ENCODE measurements at regions not wholly inside any gene's neighbourhood (a gene's known extent, or its start where the extent isn't known, plus 50 kb on each side); places are given as distances from the start of the nearest gene placed in this dataset.

DNA sequence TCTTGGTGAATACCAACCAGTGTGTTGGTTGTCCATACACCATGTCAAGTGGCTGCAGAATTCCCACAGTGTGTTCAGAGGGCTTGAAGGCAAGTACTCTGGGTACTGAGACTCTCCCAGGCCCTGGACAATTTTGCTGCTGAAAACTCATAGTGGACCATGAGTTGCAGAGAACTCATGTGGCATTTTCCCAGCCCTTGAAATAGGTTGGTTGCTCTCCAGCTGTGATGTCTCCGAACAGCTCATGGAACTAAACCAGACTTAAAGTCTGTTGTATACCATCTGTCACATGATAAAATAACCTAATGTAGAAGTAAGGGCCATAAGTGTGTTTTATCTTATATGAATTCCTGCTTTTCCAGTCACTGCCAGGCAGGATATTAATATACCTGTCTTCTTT lies 67.8 kb downstream of the RGS2 start (continued):
- TF ChIP-seq, protein P1, sequence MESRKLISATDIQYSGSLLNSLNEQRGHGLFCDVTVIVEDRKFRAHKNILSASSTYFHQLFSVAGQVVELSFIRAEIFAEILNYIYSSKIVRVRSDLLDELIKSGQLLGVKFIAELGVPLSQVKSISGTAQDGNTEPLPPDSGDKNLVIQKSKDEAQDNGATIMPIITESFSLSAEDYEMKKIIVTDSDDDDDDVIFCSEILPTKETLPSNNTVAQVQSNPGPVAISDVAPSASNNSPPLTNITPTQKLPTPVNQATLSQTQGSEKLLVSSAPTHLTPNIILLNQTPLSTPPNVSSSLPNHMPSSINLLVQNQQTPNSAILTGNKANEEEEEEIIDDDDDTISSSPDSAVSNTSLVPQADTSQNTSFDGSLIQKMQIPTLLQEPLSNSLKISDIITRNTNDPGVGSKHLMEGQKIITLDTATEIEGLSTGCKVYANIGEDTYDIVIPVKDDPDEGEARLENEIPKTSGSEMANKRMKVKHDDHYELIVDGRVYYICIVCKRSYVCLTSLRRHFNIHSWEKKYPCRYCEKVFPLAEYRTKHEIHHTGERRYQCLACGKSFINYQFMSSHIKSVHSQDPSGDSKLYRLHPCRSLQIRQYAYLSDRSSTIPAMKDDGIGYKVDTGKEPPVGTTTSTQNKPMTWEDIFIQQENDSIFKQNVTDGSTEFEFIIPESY (IDR thresholded peaks at IDR 0.05), result no peak
- TF ChIP-seq HNF4G (IDR thresholded peaks at IDR 0.05) (no peak), GABPA (IDR thresholded peaks at IDR 0.05 in 1 of 2, conservative IDR thresholded peaks at IDR 0.05 in 1 of 2) (no peak), NR2F2 (IDR thresholded peaks at IDR 0.05) (no peak), JUND (IDR thresholded peaks at IDR 0.05) (no peak), HNF4A (conservative IDR thresholded peaks at IDR 0.05) (no peak), FOXA1 (IDR thresholded peaks at IDR 0.05) (no peak), YY1 (IDR thresholded peaks at IDR 0.05) (no peak), RAD21 (IDR thresholded peaks at IDR 0.05) (no peak)
- TF ChIP-seq, protein P2, sequence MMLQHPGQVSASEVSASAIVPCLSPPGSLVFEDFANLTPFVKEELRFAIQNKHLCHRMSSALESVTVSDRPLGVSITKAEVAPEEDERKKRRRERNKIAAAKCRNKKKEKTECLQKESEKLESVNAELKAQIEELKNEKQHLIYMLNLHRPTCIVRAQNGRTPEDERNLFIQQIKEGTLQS (IDR thresholded peaks at IDR 0.05), result no peak

DNA sequence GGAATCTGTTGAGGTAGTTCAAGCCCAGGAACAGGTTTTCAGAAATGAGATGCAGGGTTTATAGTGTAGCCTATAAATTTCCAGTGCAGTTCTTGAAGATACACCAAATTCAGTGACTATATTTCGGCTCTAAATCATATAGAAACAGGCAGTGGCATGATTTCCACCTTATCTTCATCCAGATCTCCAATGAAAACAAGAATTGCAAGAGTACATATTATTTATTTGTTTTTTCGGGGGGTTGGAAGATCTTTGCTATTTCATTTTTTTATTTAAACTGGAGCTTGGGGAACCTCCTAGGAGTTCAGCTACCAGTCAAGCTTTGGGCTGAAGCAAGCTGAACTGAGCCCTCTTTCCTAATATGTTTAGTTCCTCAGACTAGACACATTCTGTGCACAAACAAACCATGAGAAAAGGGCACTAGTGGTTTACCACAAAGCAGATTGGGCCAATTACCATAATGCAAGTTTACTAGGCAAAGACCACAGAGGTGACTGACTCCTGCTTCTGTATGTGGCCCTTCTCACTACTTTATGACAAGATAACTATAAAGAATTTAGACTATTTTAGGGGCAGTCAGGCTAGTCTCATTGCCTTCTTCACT lies 68.5 kb downstream of the RGS2 start:
- 56% methylated on average over 2 of the region's 2 CpGs for WGBS
- no peak for TF ChIP-seq RAD21 (IDR thresholded peaks at IDR 0.05)
- TF ChIP-seq, protein P1 (IDR thresholded peaks at IDR 0.05), result no peak
- H3K27ac ChIP-seq (ENCODE audit: low read depth in 1 of 2, low read length in 2 of 2), result no peak overlapping the region

DNA sequence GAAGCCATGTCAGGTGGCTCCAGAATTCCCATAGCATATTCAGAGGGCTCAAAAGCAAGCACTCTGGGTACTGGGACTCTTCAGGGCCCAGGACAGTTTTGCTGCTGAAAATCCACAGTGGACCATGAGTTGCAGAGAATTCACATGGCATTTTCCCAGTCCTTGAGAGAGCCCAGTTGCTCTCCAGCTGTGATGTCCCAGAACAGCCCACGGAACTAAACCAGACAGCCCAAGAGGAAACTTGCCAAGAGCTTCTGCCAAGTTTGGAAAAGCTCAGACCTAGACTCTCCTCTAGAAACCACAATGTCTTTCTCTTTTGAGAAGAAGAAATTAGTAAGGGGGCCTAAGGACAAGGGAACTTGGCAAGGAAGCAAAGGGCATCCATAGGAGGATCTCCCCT lies 69.4 kb downstream of the RGS2 start:
- Histone ChIP-seq H3K9ac (ENCODE audit: low read depth in 1 of 2, low read length in 2 of 2) (no peak overlapping the region), H3K4me3 (ENCODE audit: low read depth in 1 of 3, low read length in 3 of 3) (no peak overlapping the region), H3K36me3 (ENCODE audit: control insufficient read depth in 4 of 4, insufficient read depth in 3 of 4, low read depth in 1 of 4, low read length in 3 of 4) (no peaks in the 10 kb centered on the region), H3K27me3 (ENCODE audit: control insufficient read depth in 4 of 4, insufficient read depth in 4 of 4, low read length in 3 of 4) (no peaks in the 10 kb centered on the region), H3K4me1 (ENCODE audit: control insufficient read depth in 4 of 4, insufficient read depth in 4 of 4, low read length in 3 of 4) (no peaks in the 10 kb centered on the region), H3K27ac (ENCODE audit: low read depth in 1 of 2, low read length in 2 of 2) (no peak overlapping the region), H3K9me3 (ENCODE audit: control insufficient read depth in 4 of 4, low read length in 3 of 4) (peaks cover 0 to 3% (median under 1%) of the 10 kb centered on the region in 4 donors)
- 63% methylated on average over 1 of the region's 1 CpG for WGBS
- no peak for TF ChIP-seq JUND (IDR thresholded peaks at IDR 0.05)
- TF ChIP-seq RAD21 (IDR thresholded peaks at IDR 0.05), result no peak
- TF ChIP-seq SP1 (IDR thresholded peaks at IDR 0.05), result no peak
- no peak for TF ChIP-seq HNF4G (IDR thresholded peaks at IDR 0.05)
- TF ChIP-seq NR2F2 (IDR thresholded peaks at IDR 0.05), result no peak
- TF ChIP-seq, protein P3, sequence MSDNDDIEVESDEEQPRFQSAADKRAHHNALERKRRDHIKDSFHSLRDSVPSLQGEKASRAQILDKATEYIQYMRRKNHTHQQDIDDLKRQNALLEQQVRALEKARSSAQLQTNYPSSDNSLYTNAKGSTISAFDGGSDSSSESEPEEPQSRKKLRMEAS (IDR thresholded peaks at IDR 0.05), result no peak
- TF ChIP-seq YY1 (IDR thresholded peaks at IDR 0.05), result no peak
- TF ChIP-seq, protein P4, sequence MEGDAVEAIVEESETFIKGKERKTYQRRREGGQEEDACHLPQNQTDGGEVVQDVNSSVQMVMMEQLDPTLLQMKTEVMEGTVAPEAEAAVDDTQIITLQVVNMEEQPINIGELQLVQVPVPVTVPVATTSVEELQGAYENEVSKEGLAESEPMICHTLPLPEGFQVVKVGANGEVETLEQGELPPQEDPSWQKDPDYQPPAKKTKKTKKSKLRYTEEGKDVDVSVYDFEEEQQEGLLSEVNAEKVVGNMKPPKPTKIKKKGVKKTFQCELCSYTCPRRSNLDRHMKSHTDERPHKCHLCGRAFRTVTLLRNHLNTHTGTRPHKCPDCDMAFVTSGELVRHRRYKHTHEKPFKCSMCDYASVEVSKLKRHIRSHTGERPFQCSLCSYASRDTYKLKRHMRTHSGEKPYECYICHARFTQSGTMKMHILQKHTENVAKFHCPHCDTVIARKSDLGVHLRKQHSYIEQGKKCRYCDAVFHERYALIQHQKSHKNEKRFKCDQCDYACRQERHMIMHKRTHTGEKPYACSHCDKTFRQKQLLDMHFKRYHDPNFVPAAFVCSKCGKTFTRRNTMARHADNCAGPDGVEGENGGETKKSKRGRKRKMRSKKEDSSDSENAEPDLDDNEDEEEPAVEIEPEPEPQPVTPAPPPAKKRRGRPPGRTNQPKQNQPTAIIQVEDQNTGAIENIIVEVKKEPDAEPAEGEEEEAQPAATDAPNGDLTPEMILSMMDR (IDR thresholded peaks at IDR 0.05; ENCODE audit: low read depth, low read length, missing input control), result no peak
- TF ChIP-seq FOXA2 (IDR thresholded peaks at IDR 0.05), result no peak
- no peak for TF ChIP-seq FOXA1 (IDR thresholded peaks at IDR 0.05)
- no peak for TF ChIP-seq GABPA (IDR thresholded peaks at IDR 0.05 in 1 of 2, conservative IDR thresholded peaks at IDR 0.05 in 1 of 2)
- no peak for DNase-seq (ENCODE audit: low spot score)

More for the DNA sequence above, 68.5 kb downstream of the RGS2 start:
- H3K36me3 ChIP-seq (ENCODE audit: control insufficient read depth in 4 of 4, insufficient read depth in 3 of 4, low read depth in 1 of 4, low read length in 3 of 4), result no peaks in the 10 kb centered on the region
- no peaks in the 10 kb centered on the region for H3K4me1 ChIP-seq (ENCODE audit: control insufficient read depth in 4 of 4, insufficient read depth in 4 of 4, low read length in 3 of 4)
- no peaks in the 10 kb centered on the region for H3K27me3 ChIP-seq (ENCODE audit: control insufficient read depth in 4 of 4, insufficient read depth in 4 of 4, low read length in 3 of 4)
- DNase-seq (ENCODE audit: low spot score), result no peak
- no peak overlapping the region for H3K9ac ChIP-seq (ENCODE audit: low read depth in 1 of 2, low read length in 2 of 2)
- H3K4me3 ChIP-seq (ENCODE audit: low read depth in 1 of 3, low read length in 3 of 3), result no peak overlapping the region
- peaks cover 0 to 3% (median under 1%) of the 10 kb centered on the region in 4 donors for H3K9me3 ChIP-seq (ENCODE audit: control insufficient read depth in 4 of 4, low read length in 3 of 4)
